HEK293 (cell line): ENCODE measurements at regions not wholly inside any gene's neighbourhood (a gene's known extent, or its start where the extent isn't known, plus 50 kb on each side); places are given as distances from the start of the nearest gene placed in this dataset.

Experiments used
- CTCF ChIA-PET: fragments of 350-600 bp; formaldehyde crosslinking; extraction: SDS; loops from one replicate; lab custom pipeline; 2021; ENCODE audit warnings: antibody characterized with exemption; lab: Yijun Ruan, JAX
- POLR2A ChIA-PET: fragments of 300-600 bp; formaldehyde crosslinking; extraction: SDS; loops from one replicate; lab custom pipeline; 2020; ENCODE audit warnings: antibody characterized with exemption, inconsistent platforms; lab: Yijun Ruan, JAX
- H3K27ac ChIP-seq: fragments of 200-500 bp; sonication (Bioruptor generic); 2 replicates; pipeline ENCODE4 v1.5.1; 2014; ENCODE audit warnings: low read depth, low read length, control low read depth, inconsistent platforms; ENCODE audit errors: extremely low read depth
- H3K36me3 ChIP-seq, 2 experiments: fragments of 200-500 bp in 1 of 2; sonication (Bioruptor generic) in 1 of 2; 1 replicate in 1 of 2; 2 replicates in 1 of 2; pipeline ENCODE4 v1.5.1; 2014 to 2017; ENCODE audit warnings: inconsistent platforms in 2 of 2, low read length in 2 of 2; ENCODE audit not compliant: control insufficient read depth in 2 of 2, insufficient read depth in 1 of 2
- H3K4me1 ChIP-seq: fragments of 200-500 bp; sonication (Bioruptor generic); 2 replicates; pipeline ENCODE4 v1.5.1; 2014; ENCODE audit warnings: mild to moderate bottlenecking, low read length, inconsistent platforms; ENCODE audit not compliant: control insufficient read depth, insufficient read depth
- H3K4me3 ChIP-seq: 2 replicates; pipeline ENCODE4 v1.5.1; 2011; ENCODE audit warnings: low read depth, mild to moderate bottlenecking, control low read depth, low read length, moderate library complexity
- H3K9me3 ChIP-seq: fragments of 200-500 bp; sonication (Bioruptor generic); 2 replicates; pipeline ENCODE4 v1.5.1; 2014; ENCODE audit warnings: low read depth, low read length, inconsistent platforms; ENCODE audit not compliant: control insufficient read depth, insufficient read depth
- GFI1B ChIP-seq: fragments of 450-650 bp; formaldehyde crosslinking; IDR thresholded peaks from 2 replicates; pipeline ENCODE4 v1.5.1; 2016; ENCODE audit warnings: missing biosample characterization, missing genetic modification characterization
- HOXA7 ChIP-seq: sonication (generic); formaldehyde crosslinking; IDR thresholded peaks from 2 replicates; pipeline ENCODE4 v1.8.1; 2022; ENCODE audit warnings: missing genetic modification reagents, borderline replicate concordance
- KLF9 ChIP-seq: fragments of 450-650 bp; formaldehyde crosslinking; IDR thresholded peaks from 2 replicates; pipeline ENCODE4 v1.5.1; 2016; ENCODE audit warnings: missing biosample characterization, missing genetic modification characterization, low read depth
- MZF1 ChIP-seq: fragments of 450-650 bp; formaldehyde crosslinking; IDR thresholded peaks from 2 replicates; pipeline ENCODE4 v1.5.1; 2017; ENCODE audit warnings: missing biosample characterization, missing genetic modification characterization, borderline replicate concordance
- REST ChIP-seq: fragments of 450-650 bp; formaldehyde crosslinking; IDR thresholded peaks from 2 replicates; pipeline ENCODE4 v1.5.1; 2016; ENCODE audit warnings: missing biosample characterization, missing genetic modification characterization
- ZBTB1 ChIP-seq: fragments of 450-650 bp; formaldehyde crosslinking; IDR thresholded peaks from 2 replicates; pipeline ENCODE4 v1.5.1; 2016; ENCODE audit warnings: missing biosample characterization, missing genetic modification characterization
- ZBTB8A ChIP-seq: fragments of 450-650 bp; formaldehyde crosslinking; IDR thresholded peaks from 2 replicates; pipeline ENCODE4 v1.5.1; 2016; ENCODE audit warnings: missing biosample characterization, missing genetic modification characterization
- ZNF16 ChIP-seq: fragments of 450-650 bp; formaldehyde crosslinking; IDR thresholded peaks from 2 replicates; pipeline ENCODE4 v1.5.1; 2016; ENCODE audit warnings: low read depth, missing biosample characterization, missing genetic modification characterization
- ZNF354C ChIP-seq: fragments of 450-650 bp; formaldehyde crosslinking; IDR thresholded peaks from 2 replicates; pipeline ENCODE4 v1.5.1; 2016; ENCODE audit warnings: missing biosample characterization, missing genetic modification characterization, low read depth, borderline replicate concordance
- ZNF362 ChIP-seq: fragments of 450-650 bp; formaldehyde crosslinking; IDR thresholded peaks from 2 replicates; pipeline ENCODE4 v1.5.1; 2016; ENCODE audit warnings: missing biosample characterization, missing genetic modification characterization
- ZNF394 ChIP-seq: fragments of 450-650 bp; formaldehyde crosslinking; IDR thresholded peaks from 2 replicates; pipeline ENCODE4 v1.5.1; 2016; ENCODE audit warnings: missing biosample characterization, missing genetic modification characterization, mild to moderate bottlenecking, moderate library complexity, borderline replicate concordance
- ZNF398 ChIP-seq: fragments of 450-650 bp; formaldehyde crosslinking; IDR thresholded peaks from 2 replicates; pipeline ENCODE4 v1.5.1; 2017; ENCODE audit warnings: missing biosample characterization, missing genetic modification characterization
- ZNF510 ChIP-seq: fragments of 450-650 bp; formaldehyde crosslinking; IDR thresholded peaks from 2 replicates; pipeline ENCODE4 v1.5.1; 2018; ENCODE audit warnings: mild to moderate bottlenecking, missing genetic modification characterization, missing biosample characterization; ENCODE audit not compliant: insufficient replicate concordance
- ZNF514 ChIP-seq: fragments of 450-650 bp; formaldehyde crosslinking; IDR thresholded peaks from 2 replicates; pipeline ENCODE4 v1.5.1; 2016; ENCODE audit warnings: missing biosample characterization, missing genetic modification characterization
- ZNF521 ChIP-seq: fragments of 450-650 bp; formaldehyde crosslinking; IDR thresholded peaks from 2 replicates; pipeline ENCODE4 v1.5.1; 2017; ENCODE audit warnings: missing biosample characterization, mild to moderate bottlenecking, missing genetic modification characterization
- TF ChIP-seq, protein P1 (sequence below): fragments of 450-650 bp; formaldehyde crosslinking; IDR thresholded peaks from 2 replicates; pipeline ENCODE4 v1.5.1; 2017; ENCODE audit warnings: missing biosample characterization, missing genetic modification characterization
- TF ChIP-seq, protein P2 (sequence below): fragments of 450-650 bp; formaldehyde crosslinking; IDR thresholded peaks from 2 replicates; pipeline ENCODE4 v1.5.1; 2016; ENCODE audit warnings: missing biosample characterization, missing genetic modification characterization, borderline replicate concordance
- TF ChIP-seq, protein P3 (sequence below): fragments of 450-650 bp; formaldehyde crosslinking; optimal IDR thresholded peaks from 2 replicates; pipeline ENCODE3; 2016; ENCODE audit warnings: missing biosample characterization, mild to moderate bottlenecking, missing genetic modification characterization

GRCh38 chr4:114296126-114296525 lies 302.5 kb upstream of the UGT8 start (continued):
- no peak for TF ChIP-seq ZNF362 (tag by site-specific recombination)
- no peak for TF ChIP-seq MZF1 (tag by site-specific recombination)
- no peak for TF ChIP-seq ZNF514 (tag by site-specific recombination)
- no peak for TF ChIP-seq ZNF354C (tag by site-specific recombination)
- TF ChIP-seq, protein P1, sequence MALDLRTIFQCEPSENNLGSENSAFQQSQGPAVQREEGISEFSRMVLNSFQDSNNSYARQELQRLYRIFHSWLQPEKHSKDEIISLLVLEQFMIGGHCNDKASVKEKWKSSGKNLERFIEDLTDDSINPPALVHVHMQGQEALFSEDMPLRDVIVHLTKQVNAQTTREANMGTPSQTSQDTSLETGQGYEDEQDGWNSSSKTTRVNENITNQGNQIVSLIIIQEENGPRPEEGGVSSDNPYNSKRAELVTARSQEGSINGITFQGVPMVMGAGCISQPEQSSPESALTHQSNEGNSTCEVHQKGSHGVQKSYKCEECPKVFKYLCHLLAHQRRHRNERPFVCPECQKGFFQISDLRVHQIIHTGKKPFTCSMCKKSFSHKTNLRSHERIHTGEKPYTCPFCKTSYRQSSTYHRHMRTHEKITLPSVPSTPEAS = no peak

DNA sequence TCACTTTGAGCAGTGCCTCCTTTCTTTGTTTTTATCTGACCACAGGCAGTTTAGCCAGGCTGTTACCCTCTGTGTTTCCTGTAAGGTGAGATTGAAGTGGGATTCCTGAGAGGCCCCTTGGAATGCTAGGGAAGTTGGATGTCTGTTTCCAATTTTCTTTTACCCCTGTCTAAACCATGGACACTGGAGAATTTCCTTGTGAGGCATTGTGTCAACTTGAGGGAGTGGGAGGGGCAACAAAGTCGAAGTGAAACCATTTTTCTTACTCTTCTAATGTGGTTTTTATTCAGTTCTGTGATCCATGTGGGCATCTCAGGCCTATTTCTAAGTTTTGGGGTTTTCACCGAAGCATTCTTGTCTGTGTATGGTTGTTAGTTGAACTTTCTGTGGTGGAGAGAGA lies 296.1 kb upstream of the UGT8 start:
- TF ChIP-seq ZBTB1 (tag by site-specific recombination) (no peak), HOXA7 (CRISPR knock-in tag) (no peak), ZNF398 (tag by site-specific recombination) (no peak)
- TF ChIP-seq, protein P2, sequence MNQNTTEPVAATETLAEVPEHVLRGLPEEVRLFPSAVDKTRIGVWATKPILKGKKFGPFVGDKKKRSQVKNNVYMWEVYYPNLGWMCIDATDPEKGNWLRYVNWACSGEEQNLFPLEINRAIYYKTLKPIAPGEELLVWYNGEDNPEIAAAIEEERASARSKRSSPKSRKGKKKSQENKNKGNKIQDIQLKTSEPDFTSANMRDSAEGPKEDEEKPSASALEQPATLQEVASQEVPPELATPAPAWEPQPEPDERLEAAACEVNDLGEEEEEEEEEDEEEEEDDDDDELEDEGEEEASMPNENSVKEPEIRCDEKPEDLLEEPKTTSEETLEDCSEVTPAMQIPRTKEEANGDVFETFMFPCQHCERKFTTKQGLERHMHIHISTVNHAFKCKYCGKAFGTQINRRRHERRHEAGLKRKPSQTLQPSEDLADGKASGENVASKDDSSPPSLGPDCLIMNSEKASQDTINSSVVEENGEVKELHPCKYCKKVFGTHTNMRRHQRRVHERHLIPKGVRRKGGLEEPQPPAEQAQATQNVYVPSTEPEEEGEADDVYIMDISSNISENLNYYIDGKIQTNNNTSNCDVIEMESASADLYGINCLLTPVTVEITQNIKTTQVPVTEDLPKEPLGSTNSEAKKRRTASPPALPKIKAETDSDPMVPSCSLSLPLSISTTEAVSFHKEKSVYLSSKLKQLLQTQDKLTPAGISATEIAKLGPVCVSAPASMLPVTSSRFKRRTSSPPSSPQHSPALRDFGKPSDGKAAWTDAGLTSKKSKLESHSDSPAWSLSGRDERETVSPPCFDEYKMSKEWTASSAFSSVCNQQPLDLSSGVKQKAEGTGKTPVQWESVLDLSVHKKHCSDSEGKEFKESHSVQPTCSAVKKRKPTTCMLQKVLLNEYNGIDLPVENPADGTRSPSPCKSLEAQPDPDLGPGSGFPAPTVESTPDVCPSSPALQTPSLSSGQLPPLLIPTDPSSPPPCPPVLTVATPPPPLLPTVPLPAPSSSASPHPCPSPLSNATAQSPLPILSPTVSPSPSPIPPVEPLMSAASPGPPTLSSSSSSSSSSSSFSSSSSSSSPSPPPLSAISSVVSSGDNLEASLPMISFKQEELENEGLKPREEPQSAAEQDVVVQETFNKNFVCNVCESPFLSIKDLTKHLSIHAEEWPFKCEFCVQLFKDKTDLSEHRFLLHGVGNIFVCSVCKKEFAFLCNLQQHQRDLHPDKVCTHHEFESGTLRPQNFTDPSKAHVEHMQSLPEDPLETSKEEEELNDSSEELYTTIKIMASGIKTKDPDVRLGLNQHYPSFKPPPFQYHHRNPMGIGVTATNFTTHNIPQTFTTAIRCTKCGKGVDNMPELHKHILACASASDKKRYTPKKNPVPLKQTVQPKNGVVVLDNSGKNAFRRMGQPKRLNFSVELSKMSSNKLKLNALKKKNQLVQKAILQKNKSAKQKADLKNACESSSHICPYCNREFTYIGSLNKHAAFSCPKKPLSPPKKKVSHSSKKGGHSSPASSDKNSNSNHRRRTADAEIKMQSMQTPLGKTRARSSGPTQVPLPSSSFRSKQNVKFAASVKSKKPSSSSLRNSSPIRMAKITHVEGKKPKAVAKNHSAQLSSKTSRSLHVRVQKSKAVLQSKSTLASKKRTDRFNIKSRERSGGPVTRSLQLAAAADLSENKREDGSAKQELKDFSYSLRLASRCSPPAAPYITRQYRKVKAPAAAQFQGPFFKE (tag by site-specific recombination) = no peak
- TF ChIP-seq, protein P3, sequence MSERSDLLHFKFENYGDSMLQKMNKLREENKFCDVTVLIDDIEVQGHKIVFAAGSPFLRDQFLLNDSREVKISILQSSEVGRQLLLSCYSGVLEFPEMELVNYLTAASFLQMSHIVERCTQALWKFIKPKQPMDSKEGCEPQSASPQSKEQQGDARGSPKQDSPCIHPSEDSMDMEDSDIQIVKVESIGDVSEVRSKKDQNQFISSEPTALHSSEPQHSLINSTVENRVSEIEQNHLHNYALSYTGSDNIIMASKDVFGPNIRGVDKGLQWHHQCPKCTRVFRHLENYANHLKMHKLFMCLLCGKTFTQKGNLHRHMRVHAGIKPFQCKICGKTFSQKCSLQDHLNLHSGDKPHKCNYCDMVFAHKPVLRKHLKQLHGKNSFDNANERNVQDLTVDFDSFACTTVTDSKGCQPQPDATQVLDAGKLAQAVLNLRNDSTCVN (tag by site-specific recombination) = no peak
- H3K9me3 ChIP-seq = no peaks in the 10 kb centered on the region
- H3K27ac ChIP-seq = no peak overlapping the region
- H3K36me3 ChIP-seq = no peaks in the 10 kb centered on the region
- no peaks in the 10 kb centered on the region for H3K4me1 ChIP-seq
- ChIA-PET POLR2A (no interaction called here), CTCF (interaction anchor here (0.6 kb wide), 1 partner anchor 651 kb away, joined by 3 read pairs; no protein-coding TSS in a partner anchor)
- no peak overlapping the region for H3K4me3 ChIP-seq

DNA sequence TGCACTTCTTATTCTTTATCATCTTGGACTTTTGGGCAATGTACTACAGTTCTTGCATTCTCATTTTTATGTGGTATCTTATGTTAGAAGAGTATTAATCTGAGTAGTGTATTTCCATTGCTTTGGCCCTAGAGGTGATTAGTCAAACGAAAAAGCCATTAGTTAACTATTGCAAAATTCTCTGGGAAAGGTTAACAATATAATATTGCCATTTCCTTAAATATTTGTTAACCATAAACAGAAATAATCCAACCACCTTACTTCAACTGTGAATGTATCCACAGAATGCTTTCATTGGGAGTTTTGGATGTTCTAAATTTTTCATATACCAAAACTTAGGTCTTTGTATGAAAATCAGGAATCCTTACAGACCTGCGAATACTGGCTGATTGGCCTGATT lies 294.6 kb upstream of the UGT8 start:
- ChIA-PET POLR2A (no interaction called here), CTCF (no interaction called here)
- TF ChIP-seq ZNF394 (no peak), KLF9 (tag by site-specific recombination) (no peak), GFI1B (tag by site-specific recombination) (no peak), ZNF510 (no peak), ZNF16 (tag by site-specific recombination) (no peak), ZBTB8A (no peak), REST (tag by site-specific recombination) (no peak), ZNF521 (tag by site-specific recombination) (no peak)

More for the DNA sequence above, 294.6 kb upstream of the UGT8 start:
- Histone ChIP-seq H3K9me3 (no peaks in the 10 kb centered on the region), H3K36me3 (no peaks in the 10 kb centered on the region), H3K4me1 (no peaks in the 10 kb centered on the region), H3K4me3 (no peak overlapping the region), H3K27ac (no peak overlapping the region)
